Activated CD8-positive, alpha-beta T cell treated with anti-CD3 and anti-CD28 coated beads for 36 hours (primary cell): ENCODE measurements at regions not wholly inside any gene's neighbourhood (a gene's known extent, or its start where the extent isn't known, plus 50 kb on each side); places are given as distances from the start of the nearest gene placed in this dataset.

Experiments
- ATAC-seq: fragments of 200-7000 bp; cut with Tn5 transposase; one replicate; pipeline ENCODE4 v1.10.0; 2021; ENCODE audit warnings: mild to moderate bottlenecking, moderate library complexity
- CTCF ChIA-PET: fragments of 350-600 bp; sonication (Branson Sonifier 250); formaldehyde crosslinking; loops from one replicate; lab custom pipeline; 2021; ENCODE audit warnings: antibody characterized with exemption; lab: Charles Lee
- POLR2A ChIA-PET: fragments of 350-600 bp; sonication (Branson Sonifier 250); formaldehyde crosslinking; loops from one replicate; lab custom pipeline; 2021; ENCODE audit warnings: antibody characterized with exemption; lab: Charles Lee
- DNase-seq: peaks from one replicate; pipeline ENCODE4 v3.0.0-alpha.2; 2020
- H3K27ac Mint-ChIP-seq: one replicate; pipeline ENCODE4 v1.8.0; 2021; ENCODE audit warnings: mild to moderate bottlenecking, mixed read lengths
- H3K27me3 Mint-ChIP-seq: one replicate; pipeline ENCODE4 v1.8.0; 2021; ENCODE audit warnings: mixed read lengths
- H3K36me3 Mint-ChIP-seq: one replicate; pipeline ENCODE4 v1.8.0; 2021; ENCODE audit warnings: low read depth, mixed read lengths
- H3K4me1 Mint-ChIP-seq: one replicate; pipeline ENCODE4 v1.8.0; 2021; ENCODE audit warnings: low read depth, mixed read lengths
- H3K4me3 Mint-ChIP-seq: one replicate; pipeline ENCODE4 v1.8.0; 2021; ENCODE audit warnings: mild to moderate bottlenecking, moderate library complexity, mixed read lengths
- H3K9me3 Mint-ChIP-seq: one replicate; pipeline ENCODE4 v1.8.0; 2021; ENCODE audit warnings: mixed read lengths
- CTCF ChIP-seq: fragments of 200-600 bp; IDR thresholded peaks from one replicate; pipeline ENCODE4 v1.8.0; 2022; ENCODE audit warnings: antibody characterized with exemption, mild to moderate bottlenecking
- intact Hi-C: fragments of 100-400 bp; cut with micrococcal nuclease; formaldehyde crosslinking; loops from one replicate; pipeline ENCODE4 v1.10.0; 2022

GRCh38 chr14:51481643-51482042 is 170.1 kb upstream of the FRMD6 start:
- CTCF ChIA-PET = no interaction called here
- Mint-ChIP-seq H3K9me3 (no peaks in the 10 kb centered on the region), H3K27ac (no peak overlapping the region), H3K4me3 (no peak overlapping the region), H3K27me3 (peaks cover 2% of the 10 kb centered on the region), H3K4me1 (no peaks in the 10 kb centered on the region), H3K36me3 (no peaks in the 10 kb centered on the region)
- no peak for TF ChIP-seq CTCF
- DNase-seq (no peak), ATAC-seq (no peak)
- POLR2A ChIA-PET = interaction anchor here (1.6 kb wide), 1 partner anchor 9 kb away, joined by 5 read pairs; no protein-coding TSS in a partner anchor
- intact Hi-C loops = no loop called here

GRCh38 chr14:51482102-51482501 is 169.6 kb upstream of the FRMD6 start:
- H3K27ac Mint-ChIP-seq = no peak overlapping the region
- ATAC-seq (no peak), DNase-seq (no peak)
- no peaks in the 10 kb centered on the region for H3K27me3 Mint-ChIP-seq
- intact Hi-C loops = no loop called here
- no peaks in the 10 kb centered on the region for H3K36me3 Mint-ChIP-seq
- no peaks in the 10 kb centered on the region for H3K9me3 Mint-ChIP-seq
- ChIA-PET POLR2A (interaction anchor here (1.6 kb wide), 1 partner anchor 9 kb away, joined by 5 read pairs; no protein-coding TSS in a partner anchor), CTCF (no interaction called here)
- no peak overlapping the region for H3K4me3 Mint-ChIP-seq
- TF ChIP-seq CTCF = no peak
- H3K4me1 Mint-ChIP-seq = no peaks in the 10 kb centered on the region

GRCh38 chr14:51484485-51484884 is 167.2 kb upstream of the FRMD6 start:
- no peaks in the 10 kb centered on the region for H3K4me1 Mint-ChIP-seq
- DNase-seq (no peak), ATAC-seq (no peak)
- H3K4me3 Mint-ChIP-seq = no peak overlapping the region
- no peak for TF ChIP-seq CTCF
- H3K27me3 Mint-ChIP-seq = no peaks in the 10 kb centered on the region
- H3K36me3 Mint-ChIP-seq = no peaks in the 10 kb centered on the region
- CTCF ChIA-PET = interaction anchor here (0.9 to 1.0 kb wide), 2 partner anchors 33 to 186 kb away, joined by 3 read pairs; no protein-coding TSS in a partner anchor
- H3K9me3 Mint-ChIP-seq = no peaks in the 10 kb centered on the region
- no peak overlapping the region for H3K27ac Mint-ChIP-seq
- intact Hi-C loops = no loop called here
- POLR2A ChIA-PET = no interaction called here

GRCh38 chr14:51485733-51486132 is 166.0 kb upstream of the FRMD6 start:
- CTCF ChIA-PET = no interaction called here
- no peaks in the 10 kb centered on the region for H3K27me3 Mint-ChIP-seq
- no peak for DNase-seq
- no peak overlapping the region for H3K27ac Mint-ChIP-seq
- intact Hi-C loops = no loop called here
- H3K4me1 Mint-ChIP-seq = no peaks in the 10 kb centered on the region
- H3K9me3 Mint-ChIP-seq = no peaks in the 10 kb centered on the region
- TF ChIP-seq CTCF = no peak
- H3K36me3 Mint-ChIP-seq = no peaks in the 10 kb centered on the region
- no peak for ATAC-seq
- POLR2A ChIA-PET = no interaction called here
- no peak overlapping the region for H3K4me3 Mint-ChIP-seq

- ATAC-seq = no peak
- H3K4me1 Mint-ChIP-seq = no peaks in the 10 kb centered on the region
- ChIA-PET CTCF (no interaction called here), POLR2A (interaction anchor here (0.9 kb wide), 1 partner anchor 288 kb away, joined by 3 read pairs; no protein-coding TSS in a partner anchor)
- no peaks in the 10 kb centered on the region for H3K27me3 Mint-ChIP-seq
- no peak for DNase-seq
- intact Hi-C loops = no loop called here
- no peak overlapping the region for H3K27ac Mint-ChIP-seq
- no peaks in the 10 kb centered on the region for H3K9me3 Mint-ChIP-seq
- H3K4me3 Mint-ChIP-seq = no peak overlapping the region
- TF ChIP-seq CTCF = no peak
- H3K36me3 Mint-ChIP-seq = no peaks in the 10 kb centered on the region
Measured at GRCh38 chr14:51487848-51488247, 163.9 kb upstream of the FRMD6 start.
